Stimulated activated naive CD8-positive, alpha-beta T cell treated with anti-CD3 and anti-CD28 coated beads, Interleukin-15, Interleukin-2, amounts not matched to agents 100 ng/mL and 50 ng/mL, for 24 hours (primary cell): ENCODE measurements at regions not wholly inside any gene's neighbourhood (a gene's known extent, or its start where the extent isn't known, plus 50 kb on each side); places are given as distances from the start of the nearest gene placed in this dataset.
"Not testable (repeated sequence)": the region's sequence is repeated elsewhere in the genome, so short reads cannot be mapped to it uniquely, and the experiment has no call there.

Experiments
- H3K27ac Mint-ChIP-seq: one replicate; pipeline ENCODE4 v1.8.0; 2021; ENCODE audit warnings: mild to moderate bottlenecking, mixed read lengths
- H3K27me3 Mint-ChIP-seq: one replicate; pipeline ENCODE4 v1.8.0; 2021; ENCODE audit warnings: mixed read lengths
- H3K36me3 Mint-ChIP-seq: one replicate; pipeline ENCODE4 v1.8.0; 2021; ENCODE audit warnings: low read depth, mixed read lengths
- H3K4me1 Mint-ChIP-seq: one replicate; pipeline ENCODE4 v1.8.0; 2021; ENCODE audit warnings: low read depth, mixed read lengths
- H3K4me3 Mint-ChIP-seq: one replicate; pipeline ENCODE4 v1.8.0; 2021; ENCODE audit warnings: mild to moderate bottlenecking, mixed read lengths
- H3K9me3 Mint-ChIP-seq: one replicate; pipeline ENCODE4 v1.8.0; 2021; ENCODE audit warnings: mixed read lengths

GRCh38 chr3:61411009-61411662 is 150.2 kb upstream of the PTPRG start:
- Mint-ChIP-seq H3K4me1 (no peaks in the 10 kb centered on the region), H3K4me3 (no peak overlapping the region), H3K36me3 (no peaks in the 10 kb centered on the region), H3K9me3 (no peaks in the 10 kb centered on the region), H3K27me3 (peaks cover 3% of the 10 kb centered on the region), H3K27ac (no peak overlapping the region)

- Mint-ChIP-seq H3K9me3 (no peaks in the 10 kb centered on the region), H3K27me3 (peaks cover 3% of the 10 kb centered on the region), H3K27ac (no peak overlapping the region), H3K36me3 (no peaks in the 10 kb centered on the region), H3K4me3 (no peak overlapping the region), H3K4me1 (no peaks in the 10 kb centered on the region)
Observed at GRCh38 chr3:61414456-61414855, 146.9 kb upstream of the PTPRG start.

GRCh38 chr3:61415201-61415600 is 146.2 kb upstream of the PTPRG start:
- Mint-ChIP-seq H3K27me3 (peaks cover 3% of the 10 kb centered on the region), H3K4me3 (no peak overlapping the region), H3K27ac (no peak overlapping the region), H3K4me1 (no peaks in the 10 kb centered on the region), H3K9me3 (no peaks in the 10 kb centered on the region), H3K36me3 (no peaks in the 10 kb centered on the region)

- no peaks in the 10 kb centered on the region for H3K36me3 Mint-ChIP-seq
- no peaks in the 10 kb centered on the region for H3K4me1 Mint-ChIP-seq
- H3K4me3 Mint-ChIP-seq, result no peak overlapping the region
- peaks cover 2% of the 10 kb centered on the region for H3K27me3 Mint-ChIP-seq
- no peaks in the 10 kb centered on the region for H3K9me3 Mint-ChIP-seq
- no peak overlapping the region for H3K27ac Mint-ChIP-seq
Observed at GRCh38 chr3:61416618-61417017, 144.8 kb upstream of the PTPRG start.

- H3K4me3 Mint-ChIP-seq, result no peak overlapping the region
- no peaks in the 10 kb centered on the region for H3K9me3 Mint-ChIP-seq
- H3K27me3 Mint-ChIP-seq, result peaks cover 5% of the 10 kb centered on the region
- no peak overlapping the region for H3K27ac Mint-ChIP-seq
- H3K36me3 Mint-ChIP-seq, result no peaks in the 10 kb centered on the region
- no peaks in the 10 kb centered on the region for H3K4me1 Mint-ChIP-seq
Observed at GRCh38 chr3:61417352-61417751, 144.0 kb upstream of the PTPRG start.

- Mint-ChIP-seq H3K4me3 (no peak overlapping the region), H3K4me1 (no peaks in the 10 kb centered on the region), H3K27ac (no peak overlapping the region), H3K27me3 (peaks cover 5% of the 10 kb centered on the region), H3K36me3 (no peaks in the 10 kb centered on the region), H3K9me3 (no peaks in the 10 kb centered on the region)
Observed at GRCh38 chr3:61420136-61420759, 141.1 kb upstream of the PTPRG start.

- Mint-ChIP-seq H3K4me1 (no peaks in the 10 kb centered on the region), H3K4me3 (no peak overlapping the region), H3K36me3 (no peaks in the 10 kb centered on the region), H3K27ac (no peak overlapping the region), H3K9me3 (no peaks in the 10 kb centered on the region), H3K27me3 (peaks cover 5% of the 10 kb centered on the region)
Observed at GRCh38 chr3:61422945-61423673, 138.3 kb upstream of the PTPRG start.

GRCh38 chr3:61425356-61425755 is 136.0 kb upstream of the PTPRG start:
- no peak overlapping the region for H3K27ac Mint-ChIP-seq
- no peak overlapping the region for H3K4me3 Mint-ChIP-seq
- H3K4me1 Mint-ChIP-seq, result no peaks in the 10 kb centered on the region
- H3K9me3 Mint-ChIP-seq, result no peaks in the 10 kb centered on the region
- peaks cover 5% of the 10 kb centered on the region for H3K27me3 Mint-ChIP-seq
- H3K36me3 Mint-ChIP-seq, result no peaks in the 10 kb centered on the region

GRCh38 chr3:61429106-61429505 is 132.3 kb upstream of the PTPRG start:
- no peaks in the 10 kb centered on the region for H3K36me3 Mint-ChIP-seq
- no peaks in the 10 kb centered on the region for H3K27me3 Mint-ChIP-seq
- no peak overlapping the region for H3K27ac Mint-ChIP-seq
- H3K4me3 Mint-ChIP-seq, result no peak overlapping the region
- no peaks in the 10 kb centered on the region for H3K4me1 Mint-ChIP-seq
- no peaks in the 10 kb centered on the region for H3K9me3 Mint-ChIP-seq

- H3K27me3 Mint-ChIP-seq, H3K9me3 Mint-ChIP-seq, H3K4me3 Mint-ChIP-seq, H3K27ac Mint-ChIP-seq, H3K4me1 Mint-ChIP-seq, H3K36me3 Mint-ChIP-seq: not testable (repeated sequence)
Observed at GRCh38 chr3:61434901-61435300, 126.5 kb upstream of the PTPRG start.

- not testable (repeated sequence) for H3K36me3 Mint-ChIP-seq, H3K27me3 Mint-ChIP-seq, H3K4me3 Mint-ChIP-seq, H3K9me3 Mint-ChIP-seq, H3K27ac Mint-ChIP-seq, H3K4me1 Mint-ChIP-seq
Observed at GRCh38 chr3:61435361-61435760, 126.0 kb upstream of the PTPRG start.

- Mint-ChIP-seq H3K4me1 (no peaks in the 10 kb centered on the region), H3K36me3 (no peaks in the 10 kb centered on the region), H3K27me3 (no peaks in the 10 kb centered on the region), H3K4me3 (no peak overlapping the region), H3K27ac (no peak overlapping the region), H3K9me3 (no peaks in the 10 kb centered on the region)
Observed at GRCh38 chr3:61438253-61439121, 122.9 kb upstream of the PTPRG start.

- H3K27me3 Mint-ChIP-seq, result no peaks in the 10 kb centered on the region
- no peak overlapping the region for H3K4me3 Mint-ChIP-seq
- H3K9me3 Mint-ChIP-seq, result no peaks in the 10 kb centered on the region
- no peaks in the 10 kb centered on the region for H3K36me3 Mint-ChIP-seq
- no peaks in the 10 kb centered on the region for H3K4me1 Mint-ChIP-seq
- no peak overlapping the region for H3K27ac Mint-ChIP-seq
Observed at GRCh38 chr3:61439122-61439458, 122.3 kb upstream of the PTPRG start.

GRCh38 chr3:61442696-61443095 is 118.7 kb upstream of the PTPRG start:
- peaks cover 6% of the 10 kb centered on the region for H3K27me3 Mint-ChIP-seq
- H3K4me3 Mint-ChIP-seq, result no peak overlapping the region
- H3K27ac Mint-ChIP-seq, result no peak overlapping the region
- H3K9me3 Mint-ChIP-seq, result peaks cover 4% of the 10 kb centered on the region
- no peaks in the 10 kb centered on the region for H3K4me1 Mint-ChIP-seq
- H3K36me3 Mint-ChIP-seq, result no peaks in the 10 kb centered on the region

- peaks cover 4% of the 10 kb centered on the region for H3K9me3 Mint-ChIP-seq
- no peaks in the 10 kb centered on the region for H3K36me3 Mint-ChIP-seq
- peaks cover 6% of the 10 kb centered on the region for H3K27me3 Mint-ChIP-seq
- H3K4me1 Mint-ChIP-seq, result no peaks in the 10 kb centered on the region
- no peak overlapping the region for H3K27ac Mint-ChIP-seq
- H3K4me3 Mint-ChIP-seq, result no peak overlapping the region
Observed at GRCh38 chr3:61443886-61444285, 117.5 kb upstream of the PTPRG start.
